ENCODE measurements at regions not wholly inside any gene's neighbourhood (a gene's known extent, or its start where the extent isn't known, plus 50 kb on each side); places are given as distances from the start of the nearest gene placed in this dataset.
"Not testable (repeated sequence)": the region's sequence is repeated elsewhere in the genome, so short reads cannot be mapped to it uniquely, and the experiment has no call there.

DNA sequence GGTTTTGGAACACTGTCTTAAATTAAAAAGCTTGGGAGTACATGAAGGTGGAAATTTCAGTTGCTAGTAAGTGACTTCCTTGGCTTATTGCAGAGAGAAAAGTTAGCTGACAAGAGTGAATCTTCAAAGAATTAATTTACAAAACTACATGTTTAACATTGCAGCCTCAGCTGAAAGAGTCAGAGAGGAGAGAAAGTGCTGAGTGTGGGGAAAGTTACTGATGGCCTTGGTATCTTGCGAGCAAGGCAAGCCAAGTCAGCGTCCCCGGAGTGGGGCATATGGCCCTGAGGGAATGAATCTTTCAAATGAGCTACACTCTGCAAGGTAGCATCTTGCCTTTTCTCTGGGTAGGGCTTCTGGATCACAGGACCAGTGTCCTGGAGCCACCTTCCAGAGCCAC is 131.3 kb downstream of the LPIN1 start:
- no peak for TF ChIP-seq CTCF (IDR thresholded peaks at IDR 0.05)
- Mint-ChIP-seq H3K27me3 (ENCODE audit: insufficient read depth) (peaks cover 27% of the 10 kb centered on the region), H3K9me3 (no peaks in the 10 kb centered on the region), H3K4me3 (no peak overlapping the region), H3K36me3 (ENCODE audit: low read depth) (no peaks in the 10 kb centered on the region), H3K27ac (no peak overlapping the region), H3K4me1 (ENCODE audit: low read depth) (no peaks in the 10 kb centered on the region; the same call in 1 of the 2 replicates)
- no peak for DNase-seq

DNA sequence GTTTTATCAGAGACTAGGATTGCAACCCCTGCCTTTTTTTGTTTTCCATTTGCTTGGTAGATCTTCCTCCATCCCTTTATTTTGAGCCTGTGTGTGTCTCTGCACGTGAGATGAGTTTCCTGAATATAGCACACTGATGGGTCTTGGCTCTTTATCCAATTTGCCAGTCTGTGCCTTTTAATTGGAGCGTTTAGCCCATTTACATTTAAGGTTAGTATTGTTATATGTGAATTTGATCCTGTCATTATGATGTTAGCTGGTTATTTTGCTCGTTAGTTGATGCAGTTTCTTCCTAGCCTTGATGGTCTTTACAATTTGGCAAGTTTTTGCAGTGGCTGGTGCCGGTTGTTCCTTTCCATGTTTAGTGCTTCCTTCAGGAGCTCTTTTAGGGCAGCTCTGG is 138.8 kb downstream of the LPIN1 start:
- Mint-ChIP-seq H3K9me3 (peaks cover 17% of the 10 kb centered on the region), H3K27me3 (ENCODE audit: insufficient read depth) (peaks cover 11% of the 10 kb centered on the region)
- not testable (repeated sequence) for DNase-seq; H3K27ac Mint-ChIP-seq; H3K4me3 Mint-ChIP-seq; H3K4me1 Mint-ChIP-seq (ENCODE audit: low read depth); H3K36me3 Mint-ChIP-seq (ENCODE audit: low read depth)

DNA sequence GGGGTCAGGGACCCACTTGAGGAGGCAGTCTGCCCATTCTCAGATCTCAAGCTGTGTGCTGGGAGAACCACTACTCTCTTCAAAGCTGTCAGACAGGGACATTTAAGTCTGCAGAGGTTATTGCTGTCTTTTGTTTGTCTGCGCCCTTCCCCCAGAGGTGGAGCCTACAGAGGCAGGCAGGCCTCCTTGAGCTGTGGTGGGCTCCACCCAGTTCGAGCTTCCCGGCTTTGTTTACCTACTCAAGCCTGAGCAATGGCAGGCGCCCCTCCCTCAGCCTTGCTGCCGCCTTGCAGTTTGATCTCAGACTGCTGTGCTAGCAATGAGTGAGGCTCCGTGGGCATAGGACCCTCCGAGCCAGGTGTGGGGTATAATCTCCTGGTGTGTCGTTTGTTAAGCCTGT is 140.5 kb downstream of the LPIN1 start:
- peaks cover 17% of the 10 kb centered on the region for H3K27me3 Mint-ChIP-seq (ENCODE audit: insufficient read depth)
- H3K4me1 Mint-ChIP-seq (ENCODE audit: low read depth); H3K27ac Mint-ChIP-seq; DNase-seq; H3K4me3 Mint-ChIP-seq: not testable (repeated sequence)
- H3K9me3 Mint-ChIP-seq: peaks cover 25% of the 10 kb centered on the region
- H3K36me3 Mint-ChIP-seq (ENCODE audit: low read depth): peaks cover 12% of the 10 kb centered on the region; the same call in 1 of the 2 replicates

- Mint-ChIP-seq H3K27ac (no peak overlapping the region), H3K4me1 (ENCODE audit: low read depth) (no peaks in the 10 kb centered on the region), H3K36me3 (ENCODE audit: low read depth) (peaks cover 12% of the 10 kb centered on the region; the same call in 1 of the 2 replicates), H3K27me3 (ENCODE audit: insufficient read depth) (peaks cover 14% of the 10 kb centered on the region), H3K4me3 (no peak overlapping the region), H3K9me3 (peaks cover 32% of the 10 kb centered on the region)
- no peak for DNase-seq
- no peak for TF ChIP-seq CTCF (IDR thresholded peaks at IDR 0.05)
These were observed 142.8 kb downstream of the LPIN1 start for GRCh38 chr2:11889101-11889850.

DNA sequence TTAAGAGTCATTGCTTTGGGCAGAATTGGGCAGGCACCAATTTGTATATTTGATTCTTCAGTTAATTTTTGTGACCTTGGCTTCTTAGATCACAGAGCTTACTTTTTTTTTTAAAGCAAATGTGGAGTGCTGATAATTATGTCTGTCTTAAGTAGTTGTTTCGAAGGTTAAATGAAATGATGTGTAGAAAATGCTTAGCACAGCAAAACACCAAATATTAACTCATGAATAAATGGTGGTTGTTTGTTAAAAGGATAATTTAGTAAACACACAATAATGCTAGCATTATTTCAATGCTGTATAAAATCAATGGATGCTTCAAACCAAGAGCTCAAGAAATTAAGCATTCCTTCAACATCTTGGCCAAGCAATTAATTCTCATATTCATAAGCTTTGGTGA is 143.4 kb downstream of the LPIN1 start:
- Mint-ChIP-seq H3K9me3 (peaks cover 38% of the 10 kb centered on the region), H3K27me3 (ENCODE audit: insufficient read depth) (peaks cover 14% of the 10 kb centered on the region), H3K36me3 (ENCODE audit: low read depth) (peaks cover 12% of the 10 kb centered on the region; the same call in 1 of the 2 replicates), H3K27ac (no peak overlapping the region), H3K4me1 (ENCODE audit: low read depth) (no peaks in the 10 kb centered on the region), H3K4me3 (no peak overlapping the region)
- TF ChIP-seq CTCF (IDR thresholded peaks at IDR 0.05): no peak
- no peak for DNase-seq

- no peaks in the 10 kb centered on the region for H3K4me1 Mint-ChIP-seq (ENCODE audit: low read depth)
- TF ChIP-seq CTCF (IDR thresholded peaks at IDR 0.05): no peak
These were observed 144.6 kb downstream of the LPIN1 start for GRCh38 chr2:11891028-11891427.

More at GRCh38 chr2:11891028-11891427, 144.6 kb downstream of the LPIN1 start:
- Mint-ChIP-seq H3K36me3 (ENCODE audit: low read depth) (peaks cover 12% of the 10 kb centered on the region; the same call in 1 of the 2 replicates), H3K27ac (no peak overlapping the region), H3K9me3 (peaks cover 38% of the 10 kb centered on the region), H3K4me3 (no peak overlapping the region), H3K27me3 (ENCODE audit: insufficient read depth) (peaks cover 7% of the 10 kb centered on the region)
- no peak for DNase-seq

All from HFFc6 (cell line).